H54 (cell line): ENCODE measurements at regions not wholly inside any gene's neighbourhood (a gene's known extent, or its start where the extent isn't known, plus 50 kb on each side); places are given as distances from the start of the nearest gene placed in this dataset.

Experiments used
- DNase-seq: peaks from one replicate; pipeline ENCODE4 v3.0.0; 2011; ENCODE audit warnings: low spot score, mixed read lengths; ENCODE audit not compliant: insufficient read length
- FAIRE-seq: peaks from 3 replicates; lab custom pipeline; 2011; peaks lifted over from hg19 to GRCh38; lab: Jason Lieb, UNC
- POLR2A ChIP-seq: IDR thresholded peaks from 2 replicates; pipeline ENCODE4 v1.6.1; 2011; ENCODE audit warnings: low read depth, mild to moderate bottlenecking, low read length

DNA sequence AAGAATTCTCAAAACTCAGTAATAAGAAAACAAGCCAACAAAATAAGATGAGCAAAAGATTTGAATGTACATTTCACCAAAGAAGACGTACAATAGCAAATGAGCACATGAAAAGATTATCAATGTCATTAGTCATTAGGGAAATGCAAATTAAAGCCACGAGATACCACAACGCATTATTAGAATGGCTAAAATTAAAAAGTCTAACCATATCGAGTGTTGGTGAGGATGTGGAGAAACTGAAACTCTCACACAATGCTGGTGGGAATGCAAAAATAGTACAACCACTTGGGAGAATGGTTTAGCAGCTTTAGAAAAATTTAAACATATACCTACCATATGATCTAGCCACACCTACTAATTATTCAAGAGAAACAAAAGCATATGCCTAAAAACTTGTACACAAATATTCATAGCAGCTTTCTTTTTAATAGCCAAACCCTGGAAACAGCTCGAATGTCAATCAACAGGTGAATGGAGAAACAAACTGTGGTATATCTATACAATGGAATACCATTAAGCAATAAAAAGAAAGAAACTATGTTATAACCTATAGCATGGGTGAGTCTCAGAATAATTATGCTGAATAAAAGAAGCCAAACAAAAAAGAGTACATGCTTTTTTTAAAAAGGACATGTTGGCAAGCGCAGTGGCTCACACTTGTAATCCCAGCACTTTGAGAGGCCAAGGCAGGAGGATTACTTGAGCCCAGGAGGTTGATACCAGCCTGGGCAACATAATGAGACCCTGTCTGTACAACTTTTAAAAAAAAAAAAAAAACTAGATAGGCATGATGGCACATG, 103.6 kb downstream of the LITAF start:
- TF ChIP-seq POLR2A: no peak

GRCh38 chr16:11484691-11485258, 101.9 kb downstream of the LITAF start:
- FAIRE-seq: no peak
- no peak for TF ChIP-seq POLR2A
- DNase-seq: peak; percentile 64

More for the DNA sequence above, 103.6 kb downstream of the LITAF start:
- DNase-seq (no peak), FAIRE-seq (no peak)

DNA sequence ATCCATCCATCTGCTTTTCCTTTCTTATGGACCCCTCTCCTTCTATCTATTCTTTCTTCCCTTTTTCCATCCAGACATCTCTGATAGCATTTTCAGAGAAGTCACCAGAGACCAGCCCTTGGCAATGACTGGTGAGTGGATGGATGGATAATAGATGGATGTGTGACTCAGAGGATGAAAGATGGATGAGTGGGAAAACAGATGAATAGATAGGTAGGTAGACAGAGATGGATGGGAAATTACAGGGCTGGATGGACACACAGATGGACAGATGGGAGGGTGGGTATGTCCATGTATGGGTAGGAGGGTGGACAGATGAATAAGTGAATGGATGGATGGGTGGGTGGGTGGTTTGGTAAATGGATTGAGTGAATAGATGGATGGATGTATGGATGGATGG, 101.0 kb downstream of the LITAF start:
- FAIRE-seq (no peak), DNase-seq (no peak)
- TF ChIP-seq POLR2A: no peak

GRCh38 chr16:11487289-11487688, 99.4 kb downstream of the LITAF start:
- no peak for TF ChIP-seq POLR2A
- DNase-seq (no peak), FAIRE-seq (no peak)

- no peak for TF ChIP-seq POLR2A
- FAIRE-seq (no peak), DNase-seq (no peak)
Observed at GRCh38 chr16:11488304-11488703, 98.4 kb downstream of the LITAF start.

DNA sequence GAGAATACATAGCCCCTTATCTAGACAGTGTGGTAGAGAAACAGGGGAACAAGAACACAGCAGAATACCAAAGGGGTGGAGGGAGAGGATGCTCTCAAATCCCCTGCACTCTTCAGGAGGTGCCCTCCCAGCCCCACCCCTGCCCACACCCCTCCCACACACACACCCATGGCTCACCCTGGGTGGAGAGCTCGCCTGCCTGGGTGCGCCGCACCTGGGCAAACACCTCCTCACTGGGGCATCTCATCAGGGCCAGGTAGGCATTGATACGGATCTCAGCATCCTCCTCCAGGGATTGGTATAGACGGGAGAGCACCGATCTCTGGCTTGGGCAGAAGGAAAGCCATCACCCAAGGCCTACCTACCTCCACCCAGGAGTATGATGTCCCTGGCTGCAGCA, 95.2 kb downstream of the LITAF start:
- no peak for TF ChIP-seq POLR2A
- FAIRE-seq (no peak), DNase-seq (no peak)

- no peak for TF ChIP-seq POLR2A
- no peak for DNase-seq
- FAIRE-seq: no peak
Observed at GRCh38 chr16:11492808-11493530, 93.8 kb downstream of the LITAF start.

- DNase-seq: no peak
- no peak for FAIRE-seq
- no peak for TF ChIP-seq POLR2A
Observed at GRCh38 chr16:11493531-11493929, 93.2 kb downstream of the LITAF start.

GRCh38 chr16:11494029-11494428, 92.7 kb downstream of the LITAF start:
- FAIRE-seq (no peak), DNase-seq (no peak)
- TF ChIP-seq POLR2A: no peak

GRCh38 chr16:11494433-11494832, 92.3 kb downstream of the LITAF start:
- TF ChIP-seq POLR2A: no peak
- DNase-seq: no peak
- no peak for FAIRE-seq

- TF ChIP-seq POLR2A: no peak
- no peak for FAIRE-seq
- DNase-seq: no peak
Observed at GRCh38 chr16:11495066-11495407, 91.7 kb downstream of the LITAF start.
